Progenitor cell of endocrine pancreas (in vitro differentiated cells): ENCODE measurements at regions not wholly inside any gene's neighbourhood (a gene's known extent, or its start where the extent isn't known, plus 50 kb on each side); places are given as distances from the start of the nearest gene placed in this dataset.

Experiments
- DNase-seq: peaks from one replicate; pipeline ENCODE4 v3.0.0; 2021; ENCODE audit warnings: low spot score; ENCODE audit not compliant: unreplicated experiment
- H3K27ac Mint-ChIP-seq: 2 replicates; pipeline ENCODE4 v1.8.0; 2021; ENCODE audit warnings: mild to moderate bottlenecking, moderate library complexity, mixed read lengths
- H3K27me3 Mint-ChIP-seq: 2 replicates; pipeline ENCODE4 v1.8.0; 2021; ENCODE audit warnings: mixed read lengths
- H3K36me3 Mint-ChIP-seq: 2 replicates; pipeline ENCODE4 v1.8.0; 2022; ENCODE audit warnings: mixed read lengths; ENCODE audit not compliant: insufficient read depth
- H3K4me1 Mint-ChIP-seq: 2 replicates; pipeline ENCODE4 v1.8.0; 2021; ENCODE audit warnings: low read depth, mixed read lengths
- H3K4me3 Mint-ChIP-seq: 2 replicates; pipeline ENCODE4 v1.8.0; 2021; ENCODE audit warnings: low read depth, mild to moderate bottlenecking, moderate library complexity, mixed read lengths
- H3K9me3 Mint-ChIP-seq: 2 replicates; pipeline ENCODE4 v1.8.0; 2021; ENCODE audit warnings: low read depth, mixed read lengths
- CTCF ChIP-seq: fragments of 200-600 bp; sonication (generic); IDR thresholded peaks from one replicate; pipeline ENCODE4 v1.5.0; 2021; ENCODE audit warnings: antibody characterized with exemption, mild to moderate bottlenecking; ENCODE audit not compliant: unreplicated experiment

- Mint-ChIP-seq H3K27ac (no peak overlapping the region), H3K4me1 (no peaks in the 10 kb centered on the region), H3K36me3 (no peaks in the 10 kb centered on the region), H3K27me3 (peaks cover 20% of the 10 kb centered on the region), H3K9me3 (no peaks in the 10 kb centered on the region), H3K4me3 (no peak overlapping the region)
- TF ChIP-seq CTCF: no peak
- DNase-seq: no peak
These were observed 158.7 kb downstream of the NUAK1 start for GRCh38 chr12:105980085-105980484.

- no peak for DNase-seq
- H3K27me3 Mint-ChIP-seq: peaks cover 22% of the 10 kb centered on the region
- no peaks in the 10 kb centered on the region for H3K4me1 Mint-ChIP-seq
- no peak overlapping the region for H3K27ac Mint-ChIP-seq
- TF ChIP-seq CTCF: no peak
- H3K36me3 Mint-ChIP-seq: no peaks in the 10 kb centered on the region
- no peak overlapping the region for H3K4me3 Mint-ChIP-seq
- H3K9me3 Mint-ChIP-seq: no peaks in the 10 kb centered on the region
These were observed 158.2 kb downstream of the NUAK1 start for GRCh38 chr12:105980533-105980932.

GRCh38 chr12:105982022-105982421 lies 156.7 kb downstream of the NUAK1 start:
- no peaks in the 10 kb centered on the region for H3K9me3 Mint-ChIP-seq
- DNase-seq: no peak
- no peak for TF ChIP-seq CTCF
- H3K4me1 Mint-ChIP-seq: peaks cover 2% of the 10 kb centered on the region
- H3K4me3 Mint-ChIP-seq: no peak overlapping the region
- H3K36me3 Mint-ChIP-seq: no peaks in the 10 kb centered on the region
- H3K27me3 Mint-ChIP-seq: peaks cover 18% of the 10 kb centered on the region
- H3K27ac Mint-ChIP-seq: no peak overlapping the region

- H3K9me3 Mint-ChIP-seq: no peaks in the 10 kb centered on the region
- H3K4me3 Mint-ChIP-seq: no peak overlapping the region
- DNase-seq: no peak
- TF ChIP-seq CTCF: no peak
- H3K27me3 Mint-ChIP-seq: peaks cover 24% of the 10 kb centered on the region
- H3K27ac Mint-ChIP-seq: no peak overlapping the region
- peaks cover 4% of the 10 kb centered on the region for H3K4me1 Mint-ChIP-seq
- H3K36me3 Mint-ChIP-seq: no peaks in the 10 kb centered on the region
These were observed 155.0 kb downstream of the NUAK1 start for GRCh38 chr12:105983622-105984320.

- H3K9me3 Mint-ChIP-seq: no peaks in the 10 kb centered on the region
- H3K27ac Mint-ChIP-seq: no peak overlapping the region
- peaks cover 4% of the 10 kb centered on the region for H3K4me1 Mint-ChIP-seq
- H3K27me3 Mint-ChIP-seq: peaks cover 28% of the 10 kb centered on the region
- DNase-seq: no peak
- H3K36me3 Mint-ChIP-seq: no peaks in the 10 kb centered on the region
- no peak overlapping the region for H3K4me3 Mint-ChIP-seq
- TF ChIP-seq CTCF: no peak
These were observed 153.4 kb downstream of the NUAK1 start for GRCh38 chr12:105985383-105985782.
